GM21786 (cell line): ENCODE measurements at regions not wholly inside any gene's neighbourhood (a gene's known extent, or its start where the extent isn't known, plus 50 kb on each side); places are given as distances from the start of the nearest gene placed in this dataset.

Experiments used
- ATAC-seq: cut with Tn5 transposase; IDR thresholded peaks from one replicate; pipeline ENCODE4 v1.9.1; 2021; ENCODE audit not compliant: unreplicated experiment

DNA sequence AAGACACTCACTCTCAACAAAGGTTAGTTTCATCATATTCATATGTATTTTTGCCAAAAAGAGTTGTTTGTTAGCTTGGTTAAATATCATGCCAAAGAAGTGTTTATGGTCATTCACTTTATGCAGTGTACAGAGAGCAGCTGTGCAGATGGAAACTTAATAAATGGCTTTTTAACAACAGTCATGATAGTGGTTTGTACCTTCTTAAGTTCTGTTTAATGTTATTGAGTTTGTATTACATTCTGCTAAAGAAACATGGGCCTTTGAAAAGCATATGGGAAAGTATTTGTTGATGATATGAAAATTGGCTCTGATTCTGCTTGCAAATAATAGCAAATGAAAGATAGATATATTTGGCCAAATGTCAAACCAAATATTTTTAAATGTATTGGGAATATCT lies 607.3 kb downstream of the NCAM2 start:
- ATAC-seq: no peak

DNA sequence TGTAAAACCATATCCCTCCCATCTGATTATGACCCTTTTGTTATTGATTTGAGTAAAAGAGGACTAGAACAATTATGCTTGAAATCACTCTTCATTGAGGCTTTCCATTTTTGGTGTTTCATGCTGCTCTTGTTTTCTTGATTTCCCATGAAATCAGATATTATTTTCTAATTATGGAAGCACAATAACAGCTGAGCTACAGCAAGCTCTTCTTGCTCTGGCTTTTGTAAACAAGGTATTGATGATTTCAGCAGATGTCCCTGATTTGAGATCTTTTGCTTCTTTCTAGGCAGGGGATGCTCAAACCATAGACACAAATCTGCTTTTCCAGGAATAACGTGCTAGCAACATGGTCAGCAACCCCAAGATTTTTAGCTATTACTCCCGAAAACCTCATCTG lies 607.8 kb downstream of the NCAM2 start:
- no peak for ATAC-seq

DNA sequence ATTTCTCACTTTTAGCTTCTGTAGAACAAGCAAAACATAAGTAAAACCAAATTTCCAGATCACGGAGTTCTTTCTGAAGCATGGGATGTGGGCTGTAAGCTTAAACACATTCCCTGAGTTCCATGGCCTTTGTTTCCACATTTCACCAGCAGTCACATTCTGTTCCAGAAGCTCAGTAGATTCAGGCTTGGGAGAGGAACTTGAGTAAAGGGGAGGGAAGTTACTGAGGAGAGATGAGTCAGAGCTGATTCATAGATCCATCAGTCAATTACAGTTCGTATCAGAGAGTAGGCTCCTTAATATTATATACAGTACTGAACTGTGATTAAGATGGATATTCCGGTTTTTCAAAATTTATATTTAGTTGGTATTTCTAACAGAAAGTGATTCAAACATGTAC lies 614.3 kb downstream of the NCAM2 start:
- ATAC-seq: no peak

DNA sequence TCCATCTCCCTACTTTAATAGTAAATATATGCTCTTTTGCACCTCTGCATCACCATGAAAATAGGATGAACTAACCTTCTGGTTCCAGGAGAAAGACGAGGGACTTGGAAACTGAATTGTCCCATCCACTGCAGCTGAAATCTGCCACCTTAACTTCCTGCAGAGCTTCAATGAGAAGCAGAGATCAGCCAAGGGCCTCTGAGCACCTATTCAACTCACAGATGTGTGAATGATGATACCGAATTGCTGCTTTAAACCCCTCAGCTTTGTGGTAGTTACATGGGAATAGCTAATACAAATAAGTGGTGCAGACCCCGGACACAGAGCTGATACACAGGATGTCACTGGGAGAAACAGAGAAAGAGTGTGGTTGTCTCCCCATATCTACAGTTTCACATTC lies 616.8 kb downstream of the NCAM2 start:
- ATAC-seq: no peak

DNA sequence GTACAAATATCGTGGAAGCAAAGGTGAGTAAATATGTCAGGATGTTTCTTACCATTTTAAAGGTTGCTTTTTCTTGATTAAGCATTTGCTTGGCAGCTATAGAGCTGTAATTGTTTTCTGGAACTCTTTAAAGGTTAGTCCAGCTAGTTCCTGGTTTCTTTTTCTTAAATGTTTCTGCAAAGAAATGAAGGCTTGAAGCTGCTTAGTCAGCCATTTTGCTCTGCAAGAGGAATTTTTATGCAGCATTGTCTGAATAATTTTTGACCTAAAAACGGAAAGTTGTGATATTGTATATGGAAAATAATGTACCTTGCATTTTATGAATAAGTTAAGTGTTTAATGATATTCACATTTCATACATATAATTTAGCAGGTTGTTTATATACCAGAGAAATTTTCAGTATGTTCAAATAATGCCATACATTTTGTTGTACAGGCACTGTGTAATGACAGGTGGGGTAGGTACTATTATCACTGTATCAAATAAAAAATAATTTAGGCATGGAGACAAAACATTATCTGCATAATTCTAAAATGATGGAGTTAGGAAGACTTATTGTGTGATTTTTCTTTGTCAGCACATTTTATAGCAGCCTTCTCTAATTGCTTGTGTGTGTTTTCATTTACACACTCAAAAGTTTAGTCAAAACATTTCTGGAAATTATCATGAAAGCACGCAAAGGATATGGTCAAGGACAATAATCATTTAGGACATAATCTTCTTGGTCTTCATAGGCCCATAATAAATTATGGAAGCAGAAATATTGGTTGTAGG lies 624.4 kb downstream of the NCAM2 start:
- no peak for ATAC-seq

DNA sequence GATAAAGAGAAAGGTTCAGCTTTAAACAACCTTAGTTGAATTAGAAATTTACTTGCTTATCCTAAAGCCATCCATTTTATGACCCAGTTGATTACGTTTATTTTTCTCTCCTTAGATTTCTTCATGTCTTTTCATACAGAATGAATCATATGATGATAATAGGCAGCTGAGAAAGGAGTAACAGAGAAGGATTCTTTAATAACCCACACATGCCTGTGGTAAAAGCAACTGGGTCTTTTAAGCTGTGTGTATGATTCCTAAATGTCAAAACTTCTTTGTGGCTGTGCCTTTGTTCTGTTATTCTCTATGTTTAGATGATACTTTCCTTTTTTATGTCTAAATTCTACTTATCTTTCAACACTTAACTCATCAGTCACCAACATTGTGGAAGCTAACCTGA lies 626.5 kb downstream of the NCAM2 start:
- ATAC-seq: no peak

DNA sequence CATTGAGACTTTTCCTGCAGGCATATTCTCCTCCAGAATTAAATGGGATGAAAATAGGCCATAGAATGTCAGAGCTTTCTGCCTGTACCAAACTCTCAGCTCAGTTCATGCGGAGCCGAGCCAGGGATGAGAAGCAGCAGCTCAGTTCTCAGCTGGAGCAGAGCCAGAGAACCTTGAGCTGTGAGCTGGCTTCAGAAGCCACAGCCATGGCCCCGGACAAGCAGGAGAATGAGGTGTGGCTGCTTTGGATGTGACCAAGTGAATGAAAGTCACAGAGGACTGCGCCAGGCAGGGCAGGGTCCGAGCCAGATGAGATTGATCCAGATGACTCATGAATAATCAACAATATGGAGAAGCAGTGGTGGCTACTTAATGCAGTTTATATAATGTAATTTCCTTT lies 633.8 kb downstream of the NCAM2 start:
- ATAC-seq: no peak

DNA sequence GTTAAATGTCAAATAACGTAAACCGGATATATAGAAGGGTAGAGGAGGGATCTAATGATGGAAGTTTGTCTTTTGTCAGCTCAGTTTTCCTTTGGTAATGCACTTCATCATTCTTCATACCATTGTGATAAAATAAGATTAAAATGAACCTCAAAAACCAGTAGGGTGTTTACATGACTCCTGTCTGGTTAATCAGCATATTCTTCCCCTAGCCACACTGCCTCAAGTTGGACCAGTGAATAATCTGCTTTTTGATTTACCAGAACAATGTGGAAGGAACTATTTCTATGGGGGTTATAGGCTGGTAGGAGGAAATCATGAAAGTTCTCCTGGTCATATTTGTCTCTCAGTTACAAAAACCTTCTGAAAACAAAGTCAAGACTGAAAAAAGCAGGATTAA lies 634.7 kb downstream of the NCAM2 start:
- ATAC-seq: no peak

DNA sequence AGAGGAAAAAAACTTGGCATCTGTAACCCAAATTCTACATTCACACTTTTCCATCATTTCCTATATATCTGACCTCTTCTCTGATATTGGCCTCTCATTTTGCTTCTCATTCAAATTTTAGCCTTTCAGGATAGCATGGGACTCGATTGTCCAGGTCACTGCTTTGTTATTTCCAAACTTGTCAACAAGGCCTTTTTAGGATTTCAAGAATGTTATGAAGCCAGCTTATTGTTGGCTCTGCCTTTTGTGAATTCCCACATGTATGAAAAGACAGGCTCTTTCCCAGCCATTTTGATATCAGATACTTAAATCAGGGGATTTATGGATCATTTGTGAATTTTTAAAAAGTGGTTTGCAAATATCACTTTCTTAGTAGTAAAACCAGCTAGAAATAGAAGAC lies 663.5 kb downstream of the NCAM2 start:
- no peak for ATAC-seq

DNA sequence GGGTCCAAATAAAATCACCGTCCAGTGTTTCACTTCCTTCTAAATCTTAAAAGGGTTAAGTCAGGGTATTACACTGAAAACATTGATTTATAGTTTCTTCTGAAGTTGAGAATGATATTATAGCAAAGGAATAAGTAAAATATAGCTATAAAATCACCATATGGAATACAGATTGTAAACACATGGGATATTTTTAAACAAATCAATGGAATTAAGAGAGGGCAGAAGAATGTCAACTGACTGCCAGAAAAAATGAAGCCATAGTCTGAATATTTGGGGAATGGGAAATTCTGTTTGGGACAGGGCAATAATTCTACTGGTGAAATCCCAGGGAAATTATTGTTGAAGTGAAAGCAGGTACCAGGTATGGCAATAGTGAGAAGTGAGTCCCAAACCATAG lies 664.6 kb downstream of the NCAM2 start:
- no peak for ATAC-seq

DNA sequence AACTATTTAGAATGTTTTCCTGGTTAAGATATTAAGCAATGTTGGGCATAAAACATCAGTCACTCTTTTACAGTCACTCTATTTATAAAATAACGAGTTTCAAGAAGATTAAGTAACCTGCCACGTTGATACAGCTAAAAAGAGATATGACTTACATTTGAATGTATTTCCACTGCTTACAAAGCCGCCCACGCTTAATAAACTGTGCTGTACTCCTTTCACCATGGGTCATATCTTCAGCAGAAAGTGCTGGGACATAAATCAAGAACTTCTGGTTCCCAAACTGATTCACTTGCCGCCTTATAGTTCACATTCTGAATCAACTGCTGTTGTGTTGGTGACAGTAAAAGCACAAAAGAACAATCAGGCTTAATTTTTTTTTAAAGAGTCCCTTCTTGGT lies 666.7 kb downstream of the NCAM2 start:
- no peak for ATAC-seq

DNA sequence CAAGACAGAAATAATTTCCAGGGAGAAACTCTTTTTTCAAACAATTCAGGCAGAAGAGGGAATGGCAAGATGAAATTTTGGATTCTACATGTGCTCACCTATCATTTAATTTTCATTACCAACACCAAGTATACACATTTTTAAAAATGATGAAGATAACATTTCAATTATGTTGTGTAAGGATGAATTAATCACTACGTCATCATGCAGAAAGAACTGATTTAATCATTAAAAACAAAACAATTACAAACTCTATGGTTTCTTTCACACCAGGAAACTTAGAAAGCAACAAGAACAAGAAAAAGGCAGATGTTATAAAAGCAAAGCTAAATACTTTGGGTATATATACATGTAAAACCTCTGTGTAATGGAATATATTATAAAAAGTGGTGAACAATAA lies 668.5 kb downstream of the NCAM2 start:
- ATAC-seq: no peak

DNA sequence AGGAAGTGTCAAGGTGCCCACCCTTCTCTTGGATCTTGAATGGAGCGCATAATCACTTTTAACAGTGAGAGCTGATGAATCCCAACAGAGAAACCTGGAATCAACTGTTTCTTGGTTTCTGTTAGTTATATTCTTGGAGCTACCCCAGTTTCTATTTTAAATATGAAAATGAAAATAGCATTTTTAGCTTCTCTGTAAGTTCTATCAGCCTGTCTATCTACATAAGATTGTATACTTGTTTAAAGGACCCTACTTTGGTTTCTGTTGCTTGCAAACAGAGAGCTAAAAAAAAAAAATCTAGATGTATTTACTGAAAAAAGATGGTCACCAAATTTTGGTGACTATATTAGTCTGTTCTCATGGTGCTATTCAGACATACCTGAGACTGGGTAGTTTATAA lies 670.0 kb downstream of the NCAM2 start:
- no peak for ATAC-seq

DNA sequence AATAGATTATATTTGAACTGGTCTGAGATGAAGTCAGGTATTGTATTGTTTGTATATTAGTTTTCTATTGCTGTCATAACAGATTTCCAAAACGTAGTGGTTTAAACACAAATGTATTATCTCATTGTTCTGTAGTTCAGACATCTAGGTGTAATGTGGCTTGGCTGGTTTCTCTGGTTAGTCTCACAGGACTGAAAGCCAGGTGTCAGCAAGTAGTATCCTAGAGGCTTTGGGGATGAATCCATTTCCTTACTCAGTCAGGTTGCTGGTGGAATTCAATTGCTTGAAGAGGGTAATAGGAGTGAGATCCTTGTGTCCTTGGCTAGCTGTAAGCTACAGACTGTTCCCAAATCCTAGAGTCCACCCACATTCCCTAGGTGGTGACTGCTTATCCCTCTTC lies 675.8 kb downstream of the NCAM2 start:
- no peak for ATAC-seq

DNA sequence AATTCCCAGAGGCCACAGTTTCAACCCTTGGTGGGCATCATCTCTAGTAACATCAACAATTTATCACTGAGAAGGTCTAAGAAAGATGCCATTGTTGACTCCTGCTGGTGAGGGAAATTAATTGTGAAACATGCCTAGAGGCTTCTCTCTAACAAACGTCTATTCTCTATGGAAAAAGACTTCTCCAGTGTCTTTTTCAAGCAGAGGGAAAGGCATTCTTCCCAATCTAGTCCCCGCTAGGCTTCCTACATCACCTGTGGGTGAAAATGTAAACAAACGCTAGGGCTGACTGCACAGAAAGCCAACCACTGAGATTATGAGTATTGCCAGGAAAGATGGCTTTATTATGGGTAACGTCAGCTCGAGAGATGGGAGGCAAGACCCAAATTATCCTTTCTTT lies 677.4 kb downstream of the NCAM2 start:
- ATAC-seq: no peak

DNA sequence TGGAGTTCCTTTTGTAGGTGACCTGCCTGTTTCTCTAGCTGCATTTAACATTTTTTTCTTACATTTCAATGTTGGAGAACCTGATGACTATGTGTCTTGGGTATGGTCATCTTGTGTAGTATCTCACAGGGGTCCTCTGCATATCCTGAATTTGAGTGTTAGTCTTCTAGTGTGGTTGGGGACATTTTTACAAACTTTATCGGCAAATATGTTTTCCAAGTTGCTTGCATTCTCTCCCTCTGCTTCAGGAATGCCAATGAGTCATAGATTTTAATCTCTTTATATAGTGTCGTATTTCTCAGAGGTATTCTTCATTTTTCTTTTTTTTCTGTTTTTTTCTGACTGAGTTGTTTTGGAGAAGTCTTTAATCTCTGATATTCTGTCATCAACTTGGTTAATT lies 684.0 kb downstream of the NCAM2 start:
- no peak for ATAC-seq

DNA sequence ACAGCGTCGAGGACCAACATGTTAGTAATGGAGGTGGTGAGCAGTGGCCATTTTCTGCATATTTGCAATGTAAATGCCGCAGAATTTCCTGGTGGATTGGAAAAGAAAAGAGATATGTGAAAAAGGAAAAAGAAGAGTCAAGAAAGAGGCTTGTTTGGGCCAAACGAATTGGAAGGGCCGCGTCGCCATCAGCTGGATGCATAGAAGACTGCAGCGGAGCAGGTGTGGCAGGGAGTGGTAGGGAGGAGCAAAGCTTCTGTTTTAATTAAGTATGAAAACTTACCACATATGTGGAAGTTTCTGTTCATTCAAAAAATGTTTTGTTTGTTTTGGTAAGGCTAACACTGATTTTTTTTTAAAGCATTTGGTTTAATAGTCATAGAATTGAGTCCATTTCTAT lies 690.7 kb downstream of the NCAM2 start:
- ATAC-seq: no peak

DNA sequence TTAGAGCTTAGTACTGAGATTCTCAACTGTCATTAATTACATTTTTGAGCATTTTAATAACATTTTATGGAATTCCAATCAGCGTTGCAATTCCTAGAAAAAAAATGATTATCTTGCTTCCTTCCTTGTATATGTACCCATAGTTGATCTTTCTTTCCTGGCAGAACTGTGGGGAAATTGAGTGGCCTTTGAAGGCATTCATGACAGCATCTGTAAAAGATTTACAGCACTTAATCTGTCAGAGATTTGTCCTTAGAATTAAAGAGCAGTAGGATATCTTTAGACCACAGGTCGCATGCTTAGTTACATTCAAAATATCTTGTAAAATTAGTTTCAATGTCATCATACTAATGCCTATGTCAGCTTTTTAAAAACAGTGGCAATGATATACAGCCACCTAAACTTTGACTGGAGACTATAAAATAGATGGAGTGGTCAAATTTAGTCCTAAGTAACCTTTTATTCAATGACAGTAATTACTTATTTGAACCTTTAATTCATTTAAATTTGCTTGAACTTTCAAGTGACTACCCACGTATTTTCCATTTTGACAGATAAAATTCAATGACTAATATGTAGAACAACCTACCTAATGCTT lies 692.0 kb downstream of the NCAM2 start:
- ATAC-seq: no peak

DNA sequence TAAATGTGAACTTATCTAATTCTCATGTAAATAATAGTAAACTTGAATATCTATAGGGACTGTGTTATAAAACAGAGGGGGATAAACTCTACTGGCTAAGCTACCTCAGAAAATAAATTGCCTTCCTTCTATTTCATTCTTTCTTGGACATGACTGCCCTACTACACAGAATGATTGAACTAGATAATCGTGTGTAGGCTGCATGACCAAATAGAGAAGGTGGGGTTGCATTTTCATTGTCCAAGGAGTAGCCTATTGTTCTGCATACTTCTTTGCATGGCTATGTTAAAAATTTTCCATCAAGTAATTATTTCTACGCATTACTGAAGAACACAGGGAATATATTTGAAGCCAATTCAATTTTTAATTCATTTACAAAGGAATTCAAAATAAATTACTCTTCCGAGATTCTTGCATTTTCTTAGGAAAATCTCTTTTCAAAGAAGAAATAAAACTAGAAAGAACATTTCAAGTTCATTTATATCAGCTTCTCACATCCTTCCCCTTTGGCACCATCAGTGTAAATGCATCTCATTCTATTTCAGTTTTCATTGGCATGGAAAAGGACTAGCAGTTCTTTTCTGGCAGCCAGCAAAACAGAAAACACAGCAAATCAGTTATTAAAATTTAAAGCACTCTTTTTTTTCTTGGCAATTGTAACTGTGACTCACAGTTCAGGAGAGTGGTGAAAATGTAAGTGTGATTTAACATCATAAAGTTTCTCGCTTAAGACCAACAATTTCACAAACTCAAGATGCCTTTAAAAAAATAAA lies 714.7 kb downstream of the NCAM2 start:
- no peak for ATAC-seq

DNA sequence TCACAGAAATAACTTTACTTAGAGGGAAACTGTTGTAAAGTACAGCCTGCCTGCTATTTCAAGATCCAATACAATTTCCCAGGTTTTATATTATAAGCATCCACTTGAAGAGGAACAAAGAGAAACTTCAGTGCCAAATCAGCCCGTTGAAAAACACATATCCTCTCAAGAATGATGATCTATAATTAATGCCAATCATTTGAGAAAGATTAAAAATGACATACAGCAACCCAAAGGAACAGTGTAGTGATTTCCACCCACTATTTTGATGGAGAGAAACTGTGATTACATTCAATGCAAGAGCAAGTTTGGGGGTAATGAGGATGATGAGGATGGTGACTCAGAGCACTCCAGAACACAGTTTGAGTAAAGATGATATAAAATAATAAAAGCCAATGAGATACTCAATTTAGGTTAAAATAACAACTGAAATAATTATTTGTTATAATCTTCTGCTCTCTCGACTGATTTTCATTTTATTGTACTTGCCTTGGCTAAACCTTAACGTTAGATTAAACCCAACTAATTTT lies 715.5 kb downstream of the NCAM2 start:
- no peak for ATAC-seq

DNA sequence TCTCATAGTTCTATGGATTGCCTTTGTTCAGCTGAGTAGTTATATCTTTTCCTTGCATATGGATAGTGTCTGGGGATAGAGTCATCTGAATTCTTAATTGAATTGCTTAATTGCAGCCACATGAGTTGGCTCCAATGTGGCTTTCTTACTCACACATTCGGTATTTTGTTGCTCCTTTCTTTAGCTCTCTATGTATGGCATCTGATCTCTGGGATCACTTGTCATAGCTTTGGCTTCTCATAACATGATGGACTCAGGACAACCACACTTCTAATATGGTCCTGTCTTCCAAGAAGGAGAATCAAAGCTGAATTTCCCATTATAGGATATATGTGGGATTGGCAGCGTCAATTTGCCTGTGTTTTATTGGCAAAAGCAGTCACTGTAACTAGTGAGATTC lies 716.2 kb downstream of the NCAM2 start:
- ATAC-seq: no peak
